PC-9 (cell line): ENCODE measurements at regions not wholly inside any gene's neighbourhood (a gene's known extent, or its start where the extent isn't known, plus 50 kb on each side); places are given as distances from the start of the nearest gene placed in this dataset.

Experiments
- BruUV-seq: library from RNA; stranded (reverse); fragments of 400-500 nt; replicated peaks from 2 replicates; lab custom pipeline; 2021; lab: Mats Ljungman, UMichigan
- CTCF ChIA-PET: fragments of 300-600 bp; sonication (Branson Sonifier 250); formaldehyde crosslinking; loops from one replicate; lab custom pipeline; 2022; ENCODE audit warnings: antibody characterized with exemption; lab: Charles Lee
- POLR2A ChIA-PET: fragments of 300-600 bp; sonication (Branson Sonifier 250); formaldehyde crosslinking; loops from one replicate; lab custom pipeline; 2022; ENCODE audit warnings: antibody characterized with exemption; ENCODE audit not compliant: unreplicated experiment; lab: Charles Lee
- DNase-seq, 2 experiments: peaks; one replicate each; pipeline versions ENCODE4 v3.0.0 to v3.0.0-alpha.2; 2015 to 2022; ENCODE audit warnings: mixed read lengths in 1 of 2
- H2AFZ ChIP-seq: fragments of 200-600 bp; sonication (generic); 2 replicates; pipeline ENCODE4 v1.8.1; 2017; ENCODE audit warnings: antibody characterized with exemption
- H3F3A ChIP-seq: fragments of 200-600 bp; sonication (generic); 2 replicates; pipeline ENCODE4 v1.8.1; 2017; ENCODE audit warnings: antibody characterized with exemption, mild to moderate bottlenecking, low read depth; ENCODE audit not compliant: insufficient read depth
- H3K27ac ChIP-seq: fragments of 200-600 bp; sonication (generic); 2 replicates; pipeline ENCODE4 v1.6.1; 2016; ENCODE audit warnings: mixed run types
- H3K27me3 ChIP-seq: fragments of 200-600 bp; sonication (generic); 2 replicates; pipeline ENCODE4 v1.6.1; 2016; ENCODE audit warnings: low read depth, mixed run types; ENCODE audit not compliant: insufficient read depth
- H3K36me3 ChIP-seq: fragments of 200-600 bp; sonication (generic); 2 replicates; pipeline ENCODE4 v1.6.1; 2016; ENCODE audit warnings: low read depth, mixed run types
- H3K4me1 ChIP-seq: fragments of 200-600 bp; sonication (generic); replicated peaks from 2 replicates; pipeline ENCODE4 v1.6.1; 2016; ENCODE audit warnings: mixed run types; ENCODE audit not compliant: insufficient read depth
- H3K4me2 ChIP-seq: fragments of 200-600 bp; sonication (generic); 2 replicates; pipeline ENCODE4 v1.6.1; 2017; ENCODE audit warnings: mixed run types
- H3K4me3 ChIP-seq: fragments of 200-600 bp; sonication (generic); 2 replicates; pipeline ENCODE4 v1.6.1; 2016; ENCODE audit warnings: mixed run types
- H3K79me2 ChIP-seq: fragments of 200-600 bp; sonication (generic); 2 replicates; pipeline ENCODE4 v1.6.1; 2017; ENCODE audit warnings: low read depth, mixed run types
- H3K9me2 ChIP-seq: fragments of 200-600 bp; sonication (generic); 2 replicates; pipeline ENCODE4 v1.8.1; 2017; ENCODE audit warnings: mild to moderate bottlenecking; ENCODE audit not compliant: insufficient read depth
- H3K9me3 ChIP-seq: fragments of 200-600 bp; sonication (generic); 2 replicates; pipeline ENCODE4 v1.8.1; 2016; ENCODE audit warnings: low read depth; ENCODE audit not compliant: insufficient read depth
- H4K20me1 ChIP-seq: fragments of 200-600 bp; sonication (generic); 2 replicates; pipeline ENCODE4 v1.8.1; 2017; ENCODE audit not compliant: insufficient read depth
- EZH2 ChIP-seq: fragments of 200-600 bp; sonication (generic); IDR thresholded peaks from 2 replicates; pipeline ENCODE4 v1.8.0; 2017; ENCODE audit warnings: antibody characterized with exemption, low read depth
- intact Hi-C: fragments of 100-400 bp; cut with micrococcal nuclease; formaldehyde crosslinking; loops from one replicate; pipeline ENCODE4 v1.10.0; 2022; ENCODE audit not compliant: unreplicated experiment
- TF ChIP-seq, protein P1 (sequence below): fragments of 200-600 bp; sonication (generic); conservative IDR thresholded peaks from 2 replicates; pipeline ENCODE4 v1.6.1; 2017; ENCODE audit warnings: mixed run types, antibody characterized with exemption, mild to moderate bottlenecking, moderate library complexity

GRCh38 chr5:172585114-172585513 lies 55.9 kb upstream of the NEURL1B start:
- Histone ChIP-seq H3K27me3 (peaks cover 93% of the 10 kb centered on the region), H3K9me3 (no peaks in the 10 kb centered on the region), H3K9me2 (no peaks in the 10 kb centered on the region), H2AFZ (no peak overlapping the region), H3K4me1 (no peaks in the 10 kb centered on the region), H3K36me3 (no peaks in the 10 kb centered on the region), H3K79me2 (no peaks in the 10 kb centered on the region), H3K27ac (no peak overlapping the region), H3F3A (no peaks in the 10 kb centered on the region), H4K20me1 (no peaks in the 10 kb centered on the region), H3K4me2 (no peak overlapping the region), H3K4me3 (no peak overlapping the region)
- ChIA-PET CTCF (no interaction called here), POLR2A (no interaction called here)
- intact Hi-C loops = loop anchor here (10.0 kb wide), 1 partner anchor 100 kb away; no protein-coding TSS in a partner anchor
- DNase-seq = no peak
- TF ChIP-seq EZH2 = no peak
- TF ChIP-seq, protein P1, sequence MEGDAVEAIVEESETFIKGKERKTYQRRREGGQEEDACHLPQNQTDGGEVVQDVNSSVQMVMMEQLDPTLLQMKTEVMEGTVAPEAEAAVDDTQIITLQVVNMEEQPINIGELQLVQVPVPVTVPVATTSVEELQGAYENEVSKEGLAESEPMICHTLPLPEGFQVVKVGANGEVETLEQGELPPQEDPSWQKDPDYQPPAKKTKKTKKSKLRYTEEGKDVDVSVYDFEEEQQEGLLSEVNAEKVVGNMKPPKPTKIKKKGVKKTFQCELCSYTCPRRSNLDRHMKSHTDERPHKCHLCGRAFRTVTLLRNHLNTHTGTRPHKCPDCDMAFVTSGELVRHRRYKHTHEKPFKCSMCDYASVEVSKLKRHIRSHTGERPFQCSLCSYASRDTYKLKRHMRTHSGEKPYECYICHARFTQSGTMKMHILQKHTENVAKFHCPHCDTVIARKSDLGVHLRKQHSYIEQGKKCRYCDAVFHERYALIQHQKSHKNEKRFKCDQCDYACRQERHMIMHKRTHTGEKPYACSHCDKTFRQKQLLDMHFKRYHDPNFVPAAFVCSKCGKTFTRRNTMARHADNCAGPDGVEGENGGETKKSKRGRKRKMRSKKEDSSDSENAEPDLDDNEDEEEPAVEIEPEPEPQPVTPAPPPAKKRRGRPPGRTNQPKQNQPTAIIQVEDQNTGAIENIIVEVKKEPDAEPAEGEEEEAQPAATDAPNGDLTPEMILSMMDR = no peak
- no TSS peak for BruUV-seq

- Histone ChIP-seq H3K27me3 (peaks cover 95% of the 10 kb centered on the region), H2AFZ (no peak overlapping the region)
- CTCF ChIA-PET = interaction anchor here (0.6 kb wide), 1 partner anchor 165 kb away, joined by 3 read pairs; no protein-coding TSS in a partner anchor
These were observed 56.4 kb upstream of the NEURL1B start for GRCh38 chr5:172584638-172585037.

DNA sequence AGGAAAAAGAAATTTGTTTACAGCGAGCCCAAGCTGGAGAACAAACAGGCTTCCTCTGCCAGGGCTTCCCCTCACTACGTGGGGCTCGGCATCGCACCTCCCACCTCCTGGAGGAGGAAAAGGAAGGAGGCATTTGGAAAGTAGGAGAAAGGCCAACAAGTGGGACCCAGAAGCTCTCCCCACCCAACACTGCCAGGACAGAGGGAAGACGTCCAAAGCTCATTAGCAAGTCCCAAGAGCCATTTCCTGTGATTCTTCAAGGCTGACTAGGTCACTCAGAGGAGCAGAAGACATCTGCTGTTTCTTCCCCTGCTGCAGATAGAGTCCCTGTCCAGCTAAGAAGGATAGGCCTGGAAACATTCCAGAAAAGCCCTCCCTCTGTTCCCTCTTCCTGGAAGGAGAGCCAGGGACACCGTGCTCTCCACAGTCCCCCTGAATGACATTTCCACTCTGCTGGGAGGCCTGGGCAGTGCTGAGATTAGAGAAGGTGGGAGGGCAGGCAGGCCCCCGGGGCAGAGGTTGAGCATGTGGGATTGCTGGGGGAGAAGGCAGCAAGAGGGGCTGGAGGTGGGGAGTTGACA lies 57.0 kb upstream of the NEURL1B start:
- no peaks in the 10 kb centered on the region for H3F3A ChIP-seq
- POLR2A ChIA-PET = no interaction called here
- no peaks in the 10 kb centered on the region for H3K36me3 ChIP-seq
- H3K4me2 ChIP-seq = no peak overlapping the region
- no peak for TF ChIP-seq EZH2
- TF ChIP-seq, protein P1 = no peak
- no peak overlapping the region for H2AFZ ChIP-seq
- no peaks in the 10 kb centered on the region for H4K20me1 ChIP-seq
- no peaks in the 10 kb centered on the region for H3K4me1 ChIP-seq
- H3K9me3 ChIP-seq = no peaks in the 10 kb centered on the region
- no peak for DNase-seq
- H3K4me3 ChIP-seq = no peak overlapping the region
- peaks cover 95% of the 10 kb centered on the region for H3K27me3 ChIP-seq
- H3K9me2 ChIP-seq = no peaks in the 10 kb centered on the region
- intact Hi-C loops = loop anchor here (10.0 kb wide), 1 partner anchor 99 kb away; no protein-coding TSS in a partner anchor
- no TSS peak for BruUV-seq
- H3K27ac ChIP-seq = no peak overlapping the region
- CTCF ChIA-PET = interaction anchor here (0.6 kb wide), 1 partner anchor 165 kb away, joined by 3 read pairs; no protein-coding TSS in a partner anchor
- H3K79me2 ChIP-seq = no peaks in the 10 kb centered on the region

More at GRCh38 chr5:172584638-172585037, 56.4 kb upstream of the NEURL1B start:
- H3K79me2 ChIP-seq = no peaks in the 10 kb centered on the region
- POLR2A ChIA-PET = no interaction called here
- TF ChIP-seq, protein P1 = no peak
- no peak for TF ChIP-seq EZH2
- H3K4me3 ChIP-seq = no peak overlapping the region
- no TSS peak for BruUV-seq
- H3K27ac ChIP-seq = no peak overlapping the region
- no peaks in the 10 kb centered on the region for H4K20me1 ChIP-seq
- no peaks in the 10 kb centered on the region for H3K36me3 ChIP-seq
- H3K9me3 ChIP-seq = no peaks in the 10 kb centered on the region
- intact Hi-C loops = loop anchor here (10.0 kb wide), 1 partner anchor 100 kb away; no protein-coding TSS in a partner anchor
- no peak for DNase-seq
- H3K9me2 ChIP-seq = no peaks in the 10 kb centered on the region
- no peaks in the 10 kb centered on the region for H3K4me1 ChIP-seq
- H3K4me2 ChIP-seq = no peak overlapping the region
- no peaks in the 10 kb centered on the region for H3F3A ChIP-seq
